WTC11 (cell line): ENCODE measurements at regions not wholly inside any gene's neighbourhood (a gene's known extent, or its start where the extent isn't known, plus 50 kb on each side); places are given as distances from the start of the nearest gene placed in this dataset.

Experiments used
- ATAC-seq: fragments of 200-7000 bp; cut with Tn5 transposase; 2 replicates; pipeline ENCODE4 v1.10.0; 2021; ENCODE audit warnings: mild to moderate bottlenecking, moderate library complexity
- CTCF ChIA-PET: fragments of 300-600 bp; sonication (Branson Sonifier 250); formaldehyde crosslinking; loops from one replicate; lab custom pipeline; 2021; ENCODE audit warnings: antibody characterized with exemption; lab: Charles Lee
- POLR2A ChIA-PET: fragments of 350-600 bp; sonication (Branson Sonifier 250); formaldehyde crosslinking; loops from one replicate; lab custom pipeline; 2021; ENCODE audit warnings: antibody characterized with exemption; lab: Charles Lee
- DNase-seq: peaks from one replicate; pipeline ENCODE4 v3.0.0; 2021; ENCODE audit warnings: low spot score
- H3K27ac Mint-ChIP-seq: 2 replicates; pipeline ENCODE4 v1.8.0; 2021; ENCODE audit warnings: mixed read lengths
- H3K27me3 Mint-ChIP-seq: 2 replicates; pipeline ENCODE4 v1.8.0; 2021; ENCODE audit warnings: low read depth, mild to moderate bottlenecking, moderate library complexity, mixed read lengths
- H3K36me3 Mint-ChIP-seq: 2 replicates; pipeline ENCODE4 v1.8.0; 2021; ENCODE audit warnings: mixed read lengths
- H3K4me1 Mint-ChIP-seq: 2 replicates; pipeline ENCODE4 v1.8.0; 2022; ENCODE audit warnings: mixed read lengths
- H3K4me3 Mint-ChIP-seq: 2 replicates; pipeline ENCODE4 v1.8.0; 2021; ENCODE audit warnings: mild to moderate bottlenecking, moderate library complexity, mixed read lengths
- H3K9me3 Mint-ChIP-seq: 2 replicates; pipeline ENCODE4 v1.8.0; 2021; ENCODE audit warnings: mixed read lengths
- EMX1 ChIP-seq: fragments of 250-450 bp; sonication (Bioruptor Pico); IDR thresholded peaks from 2 replicates; pipeline ENCODE4 v1.8.0; 2021; ENCODE audit warnings: mild to moderate bottlenecking
- FOXP1 ChIP-seq: sonication (generic); formaldehyde crosslinking; IDR thresholded peaks from 2 replicates; pipeline ENCODE4 v1.8.0; 2022; ENCODE audit warnings: missing genetic modification reagents, mild to moderate bottlenecking, moderate library complexity, borderline replicate concordance
- IRF1 ChIP-seq: sonication (generic); formaldehyde crosslinking; IDR thresholded peaks from 2 replicates; pipeline ENCODE4 v1.8.0; 2023; ENCODE audit warnings: missing genetic modification reagents
- IRF2 ChIP-seq: sonication (generic); formaldehyde crosslinking; IDR thresholded peaks from 2 replicates; pipeline ENCODE4 v1.8.0; 2022; ENCODE audit warnings: low read depth, missing genetic modification reagents, borderline replicate concordance
- JUN ChIP-seq: sonication (generic); formaldehyde crosslinking; IDR thresholded peaks from 2 replicates; pipeline ENCODE4 v1.8.0; 2023; ENCODE audit warnings: mild to moderate bottlenecking, missing genetic modification reagents
- KAT7 ChIP-seq: sonication (generic); formaldehyde crosslinking; IDR thresholded peaks from 2 replicates; pipeline ENCODE4 v1.8.1; 2023; ENCODE audit warnings: missing genetic modification reagents, mild to moderate bottlenecking, borderline replicate concordance
- NFATC4 ChIP-seq: fragments of 250-450 bp; sonication (Bioruptor Pico); IDR thresholded peaks from 2 replicates; pipeline ENCODE4 v1.9.0; 2021; ENCODE audit warnings: mild to moderate bottlenecking
- NR2C2 ChIP-seq: sonication (generic); formaldehyde crosslinking; IDR thresholded peaks from 2 replicates; pipeline ENCODE4 v1.8.0; 2022; ENCODE audit warnings: mild to moderate bottlenecking, missing genetic modification reagents
- NR3C1 ChIP-seq: sonication (generic); formaldehyde crosslinking; conservative IDR thresholded peaks from 2 replicates; pipeline ENCODE4 v1.8.1; 2023; ENCODE audit warnings: low read depth, mild to moderate bottlenecking, missing genetic modification reagents
- PRRX2 ChIP-seq: fragments of 250-450 bp; sonication (Bioruptor Pico); IDR thresholded peaks from 2 replicates; pipeline ENCODE4 v1.8.0; 2021; ENCODE audit warnings: mild to moderate bottlenecking
- RORB ChIP-seq: fragments of 250-450 bp; sonication (Bioruptor Pico); IDR thresholded peaks from 2 replicates; pipeline ENCODE4 v1.9.0; 2021; ENCODE audit warnings: mild to moderate bottlenecking
- SMAD3 ChIP-seq: sonication (generic); formaldehyde crosslinking; IDR thresholded peaks from 2 replicates; pipeline ENCODE4 v1.8.0; 2022; ENCODE audit warnings: missing genetic modification reagents, mild to moderate bottlenecking, borderline replicate concordance
- SMAD4 ChIP-seq: sonication (generic); formaldehyde crosslinking; IDR thresholded peaks from 2 replicates; pipeline ENCODE4 v1.8.0; 2022; ENCODE audit warnings: mild to moderate bottlenecking, missing genetic modification reagents
- TCF7 ChIP-seq: sonication (generic); formaldehyde crosslinking; IDR thresholded peaks from 2 replicates; pipeline ENCODE4 v1.8.0; 2022; ENCODE audit warnings: mild to moderate bottlenecking, low read depth, missing genetic modification reagents, moderate library complexity
- TEAD1 ChIP-seq: sonication (generic); formaldehyde crosslinking; IDR thresholded peaks from 2 replicates; pipeline ENCODE4 v1.8.0; 2022; ENCODE audit warnings: mild to moderate bottlenecking, missing genetic modification reagents
- USF1 ChIP-seq: sonication (generic); formaldehyde crosslinking; IDR thresholded peaks from 2 replicates; pipeline ENCODE4 v1.8.0; 2022; ENCODE audit warnings: mild to moderate bottlenecking, missing genetic modification reagents
- ZBTB21 ChIP-seq: sonication (generic); formaldehyde crosslinking; IDR thresholded peaks from 2 replicates; pipeline ENCODE4 v1.8.1; 2023; ENCODE audit warnings: mild to moderate bottlenecking, missing genetic modification reagents, borderline replicate concordance
- TF ChIP-seq, protein P1 (sequence below): sonication (generic); formaldehyde crosslinking; IDR thresholded peaks from 2 replicates; pipeline ENCODE4 v1.8.0; 2022; ENCODE audit warnings: mild to moderate bottlenecking, missing genetic modification reagents
- TF ChIP-seq, protein P2 (sequence below): sonication (generic); formaldehyde crosslinking; IDR thresholded peaks from 2 replicates; pipeline ENCODE4 v1.8.1; 2022; ENCODE audit warnings: low read depth, missing genetic modification reagents, borderline replicate concordance
- TF ChIP-seq, protein P3 (sequence below): fragments of 250-450 bp; sonication (Bioruptor Pico); conservative IDR thresholded peaks from 2 replicates; pipeline ENCODE4 v1.9.0; 2021; ENCODE audit warnings: mild to moderate bottlenecking
- TF ChIP-seq, protein P4 (sequence below): sonication (generic); formaldehyde crosslinking; IDR thresholded peaks from 2 replicates; pipeline ENCODE4 v1.8.0; 2022; ENCODE audit warnings: missing genetic modification reagents
- TF ChIP-seq, protein P5 (sequence below): fragments of 250-450 bp; sonication (Bioruptor Pico); IDR thresholded peaks from 2 replicates; pipeline ENCODE4 v1.9.0; 2021; ENCODE audit warnings: moderate library complexity, mild to moderate bottlenecking, inconsistent platforms, borderline replicate concordance
- TF ChIP-seq, protein P6 (sequence below): sonication (generic); formaldehyde crosslinking; IDR thresholded peaks from 2 replicates; pipeline ENCODE4 v1.8.0; 2022; ENCODE audit warnings: mild to moderate bottlenecking, missing genetic modification reagents

GRCh38 chr14:54046250-54046649, 89.6 kb upstream of the BMP4 start (continued):
- TF ChIP-seq IRF1 (CRISPR knock-in tag) (no peak), TCF7 (CRISPR knock-in tag) (no peak), FOXP1 (no peak), TEAD1 (CRISPR knock-in tag) (no peak), NR3C1 (no peak), ZBTB21 (no peak), KAT7 (CRISPR knock-in tag) (no peak), JUN (no peak), IRF2 (CRISPR knock-in tag) (no peak)
- TF ChIP-seq, protein P1, sequence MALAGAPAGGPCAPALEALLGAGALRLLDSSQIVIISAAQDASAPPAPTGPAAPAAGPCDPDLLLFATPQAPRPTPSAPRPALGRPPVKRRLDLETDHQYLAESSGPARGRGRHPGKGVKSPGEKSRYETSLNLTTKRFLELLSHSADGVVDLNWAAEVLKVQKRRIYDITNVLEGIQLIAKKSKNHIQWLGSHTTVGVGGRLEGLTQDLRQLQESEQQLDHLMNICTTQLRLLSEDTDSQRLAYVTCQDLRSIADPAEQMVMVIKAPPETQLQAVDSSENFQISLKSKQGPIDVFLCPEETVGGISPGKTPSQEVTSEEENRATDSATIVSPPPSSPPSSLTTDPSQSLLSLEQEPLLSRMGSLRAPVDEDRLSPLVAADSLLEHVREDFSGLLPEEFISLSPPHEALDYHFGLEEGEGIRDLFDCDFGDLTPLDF (CRISPR knock-in tag), result no peak

GRCh38 chr14:54047645-54048308, 91.2 kb upstream of the BMP4 start:
- no peaks in the 10 kb centered on the region for H3K36me3 Mint-ChIP-seq
- no peaks in the 10 kb centered on the region for H3K27me3 Mint-ChIP-seq
- H3K27ac Mint-ChIP-seq, result no peak overlapping the region
- ChIA-PET CTCF (interaction anchor here (0.7 kb wide), 1 partner anchor 1251 kb away, joined by 3 read pairs; no protein-coding TSS in a partner anchor), POLR2A (interaction anchor here (0.6 kb wide), 1 partner anchor 754 kb away, joined by 4 read pairs; no protein-coding TSS in a partner anchor)
- ATAC-seq, result no peak
- no peak overlapping the region for H3K4me3 Mint-ChIP-seq
- peaks cover 8% of the 10 kb centered on the region for H3K4me1 Mint-ChIP-seq
- no peaks in the 10 kb centered on the region for H3K9me3 Mint-ChIP-seq
- DNase-seq, result no peak
- TF ChIP-seq PRRX2, result no peak
- no peak for TF ChIP-seq FOXP1
- TF ChIP-seq, protein P2, sequence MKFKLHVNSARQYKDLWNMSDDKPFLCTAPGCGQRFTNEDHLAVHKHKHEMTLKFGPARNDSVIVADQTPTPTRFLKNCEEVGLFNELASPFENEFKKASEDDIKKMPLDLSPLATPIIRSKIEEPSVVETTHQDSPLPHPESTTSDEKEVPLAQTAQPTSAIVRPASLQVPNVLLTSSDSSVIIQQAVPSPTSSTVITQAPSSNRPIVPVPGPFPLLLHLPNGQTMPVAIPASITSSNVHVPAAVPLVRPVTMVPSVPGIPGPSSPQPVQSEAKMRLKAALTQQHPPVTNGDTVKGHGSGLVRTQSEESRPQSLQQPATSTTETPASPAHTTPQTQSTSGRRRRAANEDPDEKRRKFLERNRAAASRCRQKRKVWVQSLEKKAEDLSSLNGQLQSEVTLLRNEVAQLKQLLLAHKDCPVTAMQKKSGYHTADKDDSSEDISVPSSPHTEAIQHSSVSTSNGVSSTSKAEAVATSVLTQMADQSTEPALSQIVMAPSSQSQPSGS, result no peak
- TF ChIP-seq NFATC4 (CRISPR knock-in tag), result no peak
- no peak for TF ChIP-seq IRF1 (CRISPR knock-in tag)
- no peak for TF ChIP-seq NR2C2 (CRISPR knock-in tag)
- TF ChIP-seq SMAD3 (CRISPR knock-in tag), result no peak
- no peak for TF ChIP-seq NR3C1
- no peak for TF ChIP-seq RORB (CRISPR knock-in tag)
- TF ChIP-seq EMX1 (CRISPR knock-in tag), result no peak
- no peak for TF ChIP-seq SMAD4 (CRISPR knock-in tag)
- TF ChIP-seq, protein P3, sequence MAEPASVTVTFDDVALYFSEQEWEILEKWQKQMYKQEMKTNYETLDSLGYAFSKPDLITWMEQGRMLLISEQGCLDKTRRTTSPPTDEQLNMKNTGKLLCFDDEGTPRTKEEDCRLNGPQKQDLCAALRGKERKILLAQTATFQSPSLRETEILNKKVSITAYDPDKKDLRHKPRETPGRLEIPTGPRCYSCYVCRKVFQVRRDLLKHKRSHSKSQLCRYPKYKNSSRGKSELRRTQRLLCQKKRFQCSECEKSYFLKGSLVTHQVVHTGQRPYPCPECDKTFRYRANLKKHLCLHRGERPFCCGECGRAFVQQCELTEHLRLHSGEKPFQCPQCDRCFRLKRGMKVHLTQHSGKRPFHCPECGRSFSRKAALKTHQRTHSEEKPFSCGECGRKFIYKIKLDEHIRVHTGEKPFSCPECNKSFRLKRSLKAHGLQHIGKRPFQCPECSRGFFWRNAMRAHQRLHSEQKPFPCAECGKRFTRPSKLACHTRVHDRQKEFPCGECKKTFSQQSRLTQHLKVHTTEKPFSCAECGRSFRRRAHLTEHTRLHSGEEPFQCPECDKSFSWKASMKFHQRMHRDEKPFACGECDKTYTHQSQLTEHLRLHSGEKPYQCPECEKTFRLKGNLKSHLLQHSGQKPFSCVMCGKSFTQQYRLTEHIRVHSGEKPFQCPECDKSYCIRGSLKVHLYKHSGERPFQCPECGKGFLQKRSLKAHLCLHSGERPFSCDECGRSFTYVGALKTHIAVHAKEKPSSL, result no peak
- no peak for TF ChIP-seq USF1
- TF ChIP-seq, protein P4, sequence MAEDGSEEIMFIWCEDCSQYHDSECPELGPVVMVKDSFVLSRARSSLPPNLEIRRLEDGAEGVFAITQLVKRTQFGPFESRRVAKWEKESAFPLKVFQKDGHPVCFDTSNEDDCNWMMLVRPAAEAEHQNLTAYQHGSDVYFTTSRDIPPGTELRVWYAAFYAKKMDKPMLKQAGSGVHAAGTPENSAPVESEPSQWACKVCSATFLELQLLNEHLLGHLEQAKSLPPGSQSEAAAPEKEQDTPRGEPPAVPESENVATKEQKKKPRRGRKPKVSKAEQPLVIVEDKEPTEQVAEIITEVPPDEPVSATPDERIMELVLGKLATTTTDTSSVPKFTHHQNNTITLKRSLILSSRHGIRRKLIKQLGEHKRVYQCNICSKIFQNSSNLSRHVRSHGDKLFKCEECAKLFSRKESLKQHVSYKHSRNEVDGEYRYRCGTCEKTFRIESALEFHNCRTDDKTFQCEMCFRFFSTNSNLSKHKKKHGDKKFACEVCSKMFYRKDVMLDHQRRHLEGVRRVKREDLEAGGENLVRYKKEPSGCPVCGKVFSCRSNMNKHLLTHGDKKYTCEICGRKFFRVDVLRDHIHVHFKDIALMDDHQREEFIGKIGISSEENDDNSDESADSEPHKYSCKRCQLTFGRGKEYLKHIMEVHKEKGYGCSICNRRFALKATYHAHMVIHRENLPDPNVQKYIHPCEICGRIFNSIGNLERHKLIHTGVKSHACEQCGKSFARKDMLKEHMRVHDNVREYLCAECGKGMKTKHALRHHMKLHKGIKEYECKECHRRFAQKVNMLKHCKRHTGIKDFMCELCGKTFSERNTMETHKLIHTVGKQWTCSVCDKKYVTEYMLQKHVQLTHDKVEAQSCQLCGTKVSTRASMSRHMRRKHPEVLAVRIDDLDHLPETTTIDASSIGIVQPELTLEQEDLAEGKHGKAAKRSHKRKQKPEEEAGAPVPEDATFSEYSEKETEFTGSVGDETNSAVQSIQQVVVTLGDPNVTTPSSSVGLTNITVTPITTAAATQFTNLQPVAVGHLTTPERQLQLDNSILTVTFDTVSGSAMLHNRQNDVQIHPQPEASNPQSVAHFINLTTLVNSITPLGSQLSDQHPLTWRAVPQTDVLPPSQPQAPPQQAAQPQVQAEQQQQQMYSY (CRISPR knock-in tag), result no peak
- TF ChIP-seq, protein P5, sequence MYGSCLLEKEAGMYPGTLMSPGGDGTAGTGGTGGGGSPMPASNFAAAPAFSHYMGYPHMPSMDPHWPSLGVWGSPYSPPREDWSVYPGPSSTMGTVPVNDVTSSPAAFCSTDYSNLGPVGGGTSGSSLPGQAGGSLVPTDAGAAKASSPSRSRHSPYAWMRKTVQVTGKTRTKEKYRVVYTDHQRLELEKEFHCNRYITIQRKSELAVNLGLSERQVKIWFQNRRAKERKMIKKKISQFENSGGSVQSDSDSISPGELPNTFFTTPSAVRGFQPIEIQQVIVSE (CRISPR knock-in tag), result no peak
- TF ChIP-seq, protein P6, sequence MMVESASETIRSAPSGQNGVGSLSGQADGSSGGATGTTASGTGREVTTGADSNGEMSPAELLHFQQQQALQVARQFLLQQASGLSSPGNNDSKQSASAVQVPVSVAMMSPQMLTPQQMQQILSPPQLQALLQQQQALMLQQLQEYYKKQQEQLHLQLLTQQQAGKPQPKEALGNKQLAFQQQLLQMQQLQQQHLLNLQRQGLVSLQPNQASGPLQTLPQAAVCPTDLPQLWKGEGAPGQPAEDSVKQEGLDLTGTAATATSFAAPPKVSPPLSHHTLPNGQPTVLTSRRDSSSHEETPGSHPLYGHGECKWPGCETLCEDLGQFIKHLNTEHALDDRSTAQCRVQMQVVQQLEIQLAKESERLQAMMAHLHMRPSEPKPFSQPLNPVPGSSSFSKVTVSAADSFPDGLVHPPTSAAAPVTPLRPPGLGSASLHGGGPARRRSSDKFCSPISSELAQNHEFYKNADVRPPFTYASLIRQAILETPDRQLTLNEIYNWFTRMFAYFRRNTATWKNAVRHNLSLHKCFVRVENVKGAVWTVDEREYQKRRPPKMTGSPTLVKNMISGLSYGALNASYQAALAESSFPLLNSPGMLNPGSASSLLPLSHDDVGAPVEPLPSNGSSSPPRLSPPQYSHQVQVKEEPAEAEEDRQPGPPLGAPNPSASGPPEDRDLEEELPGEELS (CRISPR knock-in tag), result no peak
